ENCODE measurements at regions not wholly inside any gene's neighbourhood (a gene's known extent, or its start where the extent isn't known, plus 50 kb on each side); places are given as distances from the start of the nearest gene placed in this dataset.

GRCh38 chr12:43155376-43155775 lies 396.6 kb downstream of the ADAMTS20 start:
- TF ChIP-seq CTCF (IDR thresholded peaks at IDR 0.05; ENCODE audit: extremely low read depth in 1 of 2, insufficient read depth in 1 of 2, low read depth in 1 of 2, low read length in 2 of 2) (no peak), POLR2A (IDR thresholded peaks at IDR 0.05; ENCODE audit: low read depth, low read length) (no peak), EZH2 (IDR thresholded peaks at IDR 0.05; ENCODE audit: borderline replicate concordance, low read depth, low read length, severe bottlenecking) (no peak), POLR2AphosphoS5 (IDR thresholded peaks at IDR 0.05; ENCODE audit: insufficient read depth, low read depth, low read length) (no peak), FOS (IDR thresholded peaks at IDR 0.05; ENCODE audit: borderline replicate concordance, insufficient read depth, low read length) (no peak), JUN (IDR thresholded peaks at IDR 0.05; ENCODE audit: borderline replicate concordance, insufficient read depth, insufficient read length, low read depth) (no peak), MAX (IDR thresholded peaks at IDR 0.05; ENCODE audit: insufficient read depth, insufficient read length) (no peak), MYC (IDR thresholded peaks at IDR 0.05; ENCODE audit: low read depth, low read length) (no peak), GATA2 (IDR thresholded peaks at IDR 0.05; ENCODE audit: insufficient read depth, insufficient read length, low read depth, low read length) (no peak)

Measured in endothelial cell of umbilical vein (primary cell).